ENCODE measurements at regions not wholly inside any gene's neighbourhood (a gene's known extent, or its start where the extent isn't known, plus 50 kb on each side); places are given as distances from the start of the nearest gene placed in this dataset.

DNA sequence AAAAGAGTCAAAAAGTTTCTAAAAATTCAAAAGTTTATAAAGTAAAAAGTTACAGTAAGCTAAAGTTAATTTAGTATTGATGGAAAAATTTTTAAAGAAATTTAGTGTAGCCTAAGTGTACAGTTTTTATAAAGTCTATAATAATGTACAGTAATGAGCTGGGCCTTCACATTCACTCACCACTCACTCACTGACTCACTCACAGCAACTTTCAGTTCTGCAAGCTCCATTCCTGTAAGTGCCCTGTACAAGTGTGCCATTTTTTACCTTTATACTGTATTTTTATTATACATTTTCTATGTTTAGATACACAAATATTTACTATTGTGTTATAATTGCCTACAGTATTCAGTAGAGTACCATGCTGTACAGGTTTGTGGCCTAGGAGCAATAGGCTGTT is 239.5 kb upstream of the MAP3K1 start:
- H3K4me3 ChIP-seq (ENCODE audit: low read length): no peak overlapping the region
- H3K27me3 ChIP-seq (ENCODE audit: control insufficient read depth, insufficient read depth, low read length): no peaks in the 10 kb centered on the region
- no peaks in the 10 kb centered on the region for H3K4me1 ChIP-seq (ENCODE audit: control insufficient read depth, insufficient read depth, low read length)
- H3K27ac ChIP-seq (ENCODE audit: low read length): no peak overlapping the region
- no peaks in the 10 kb centered on the region for H3K36me3 ChIP-seq (ENCODE audit: control insufficient read depth, insufficient read depth, low read length)
- H3K9me3 ChIP-seq (replicated peaks; ENCODE audit: control insufficient read depth, low read depth, low read length): no peaks in the 10 kb centered on the region
- no peak for DNase-seq

DNA sequence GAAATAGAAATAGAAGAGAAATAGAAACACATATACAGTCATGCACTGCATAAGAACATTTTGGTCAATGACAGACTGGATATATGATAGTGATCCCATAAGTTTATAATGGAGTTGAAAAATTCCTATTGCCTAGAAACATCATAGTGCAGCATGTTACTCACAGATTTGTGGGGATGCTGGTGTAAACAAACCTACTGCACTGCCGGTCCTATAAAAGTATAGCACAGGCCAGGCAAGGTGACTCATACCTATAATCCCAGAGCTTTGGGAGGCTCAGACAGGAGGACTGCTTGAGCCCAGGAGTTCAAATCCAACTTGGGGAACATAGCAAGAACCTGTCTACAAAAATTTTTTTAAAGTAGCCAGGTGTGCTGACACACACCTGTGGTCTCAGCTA is 240.6 kb upstream of the MAP3K1 start:
- no CpG with 5 or more reads among the region's 1 CpG for WGBS (ENCODE audit: insufficient coverage)
- no peak overlapping the region for H3K27ac ChIP-seq (ENCODE audit: low read length)
- H3K9me3 ChIP-seq (replicated peaks; ENCODE audit: control insufficient read depth, low read depth, low read length): no peaks in the 10 kb centered on the region

DNA sequence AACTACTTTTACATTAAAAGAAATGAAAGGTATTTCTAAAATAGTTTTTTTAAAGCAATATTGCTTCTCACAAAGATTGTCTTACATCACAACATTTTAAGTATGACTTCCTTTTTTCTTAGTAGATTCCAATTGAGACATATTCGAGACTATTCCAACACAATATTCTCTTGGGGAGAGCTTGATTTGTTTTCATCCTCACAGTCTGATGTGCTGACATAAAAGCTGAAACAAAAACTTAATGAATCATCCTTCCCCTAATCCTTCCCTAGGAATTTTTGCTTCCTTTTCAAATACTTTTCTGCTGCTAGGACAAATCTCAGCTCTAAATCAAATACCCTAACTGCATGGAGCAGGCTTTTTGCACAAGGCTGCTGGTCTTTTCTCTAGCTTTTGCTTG is 245.8 kb upstream of the MAP3K1 start:
- H3K4me1 ChIP-seq (ENCODE audit: control insufficient read depth, insufficient read depth, low read length): peaks cover 10% of the 10 kb centered on the region
- no CpG with 5 or more reads among the region's 1 CpG for WGBS (ENCODE audit: insufficient coverage)
- H3K27me3 ChIP-seq (ENCODE audit: control insufficient read depth, insufficient read depth, low read length): no peaks in the 10 kb centered on the region
- H3K4me3 ChIP-seq (ENCODE audit: low read length): no peak overlapping the region
- no peaks in the 10 kb centered on the region for H3K9me3 ChIP-seq (replicated peaks; ENCODE audit: control insufficient read depth, low read depth, low read length)
- H3K27ac ChIP-seq (ENCODE audit: low read length): no peak overlapping the region
- DNase-seq: peak; percentile 77
- no peaks in the 10 kb centered on the region for H3K36me3 ChIP-seq (ENCODE audit: control insufficient read depth, insufficient read depth, low read length)

More for the DNA sequence above, 240.6 kb upstream of the MAP3K1 start:
- no peak for DNase-seq
- Histone ChIP-seq H3K27me3 (ENCODE audit: control insufficient read depth, insufficient read depth, low read length) (no peaks in the 10 kb centered on the region), H3K4me3 (ENCODE audit: low read length) (no peak overlapping the region), H3K36me3 (ENCODE audit: control insufficient read depth, insufficient read depth, low read length) (no peaks in the 10 kb centered on the region), H3K4me1 (ENCODE audit: control insufficient read depth, insufficient read depth, low read length) (no peaks in the 10 kb centered on the region)

DNA sequence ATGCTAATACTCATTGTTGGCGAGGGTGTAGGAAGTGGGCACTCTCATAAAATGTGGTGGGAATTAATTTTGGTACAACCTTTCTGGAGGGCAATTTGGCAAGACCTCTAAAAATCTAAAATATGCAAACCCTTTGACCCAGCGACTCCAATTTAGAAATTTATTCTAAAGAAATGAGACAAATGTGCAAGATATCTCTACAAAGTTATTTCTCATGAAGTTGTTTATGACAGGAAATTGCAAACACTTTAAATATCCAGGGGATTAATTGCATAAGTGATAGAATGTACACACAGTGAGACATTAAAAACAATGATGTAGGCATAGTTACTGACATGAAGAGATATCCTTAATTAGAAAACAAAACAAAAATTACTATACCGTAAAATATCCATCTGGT is 246.3 kb upstream of the MAP3K1 start:
- WGBS (ENCODE audit: insufficient coverage): no CpG with 5 or more reads among the region's 3 CpGs
- Histone ChIP-seq H3K9me3 (replicated peaks; ENCODE audit: control insufficient read depth, low read depth, low read length) (no peaks in the 10 kb centered on the region), H3K4me1 (ENCODE audit: control insufficient read depth, insufficient read depth, low read length) (peaks cover 10% of the 10 kb centered on the region), H3K4me3 (ENCODE audit: low read length) (no peak overlapping the region), H3K36me3 (ENCODE audit: control insufficient read depth, insufficient read depth, low read length) (no peaks in the 10 kb centered on the region), H3K27me3 (ENCODE audit: control insufficient read depth, insufficient read depth, low read length) (no peaks in the 10 kb centered on the region), H3K27ac (ENCODE audit: low read length) (no peak overlapping the region)
- no peak for DNase-seq

DNA sequence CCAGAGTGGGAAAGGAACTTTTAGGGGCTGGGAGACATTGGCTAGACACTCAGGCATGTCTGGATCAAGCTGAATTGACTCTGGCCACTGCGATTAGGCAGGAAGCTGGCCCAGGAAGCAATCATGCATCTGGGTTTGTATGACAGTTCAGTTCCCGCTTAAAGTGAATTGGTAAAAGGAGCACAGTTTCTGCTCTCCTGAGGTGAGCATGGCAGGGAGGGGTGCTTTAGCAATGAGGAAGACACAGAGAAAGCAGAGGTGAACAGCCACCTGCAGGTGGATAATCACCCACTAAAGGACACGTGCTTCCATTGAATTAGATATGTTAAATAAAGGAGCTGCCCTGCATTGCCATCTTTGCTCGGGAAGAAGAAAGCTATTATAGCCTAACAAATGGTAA is 248.1 kb upstream of the MAP3K1 start:
- no peaks in the 10 kb centered on the region for H3K36me3 ChIP-seq (ENCODE audit: control insufficient read depth, insufficient read depth, low read length)
- no peak overlapping the region for H3K27ac ChIP-seq (ENCODE audit: low read length)
- H3K9me3 ChIP-seq (replicated peaks; ENCODE audit: control insufficient read depth, low read depth, low read length): no peaks in the 10 kb centered on the region
- H3K4me3 ChIP-seq (ENCODE audit: low read length): no peak overlapping the region
- peaks cover 10% of the 10 kb centered on the region for H3K4me1 ChIP-seq (ENCODE audit: control insufficient read depth, insufficient read depth, low read length)
- no peak for DNase-seq
- H3K27me3 ChIP-seq (ENCODE audit: control insufficient read depth, insufficient read depth, low read length): no peaks in the 10 kb centered on the region
- 80% methylated on average over 2 of the region's 4 CpGs for WGBS (ENCODE audit: insufficient coverage)

DNA sequence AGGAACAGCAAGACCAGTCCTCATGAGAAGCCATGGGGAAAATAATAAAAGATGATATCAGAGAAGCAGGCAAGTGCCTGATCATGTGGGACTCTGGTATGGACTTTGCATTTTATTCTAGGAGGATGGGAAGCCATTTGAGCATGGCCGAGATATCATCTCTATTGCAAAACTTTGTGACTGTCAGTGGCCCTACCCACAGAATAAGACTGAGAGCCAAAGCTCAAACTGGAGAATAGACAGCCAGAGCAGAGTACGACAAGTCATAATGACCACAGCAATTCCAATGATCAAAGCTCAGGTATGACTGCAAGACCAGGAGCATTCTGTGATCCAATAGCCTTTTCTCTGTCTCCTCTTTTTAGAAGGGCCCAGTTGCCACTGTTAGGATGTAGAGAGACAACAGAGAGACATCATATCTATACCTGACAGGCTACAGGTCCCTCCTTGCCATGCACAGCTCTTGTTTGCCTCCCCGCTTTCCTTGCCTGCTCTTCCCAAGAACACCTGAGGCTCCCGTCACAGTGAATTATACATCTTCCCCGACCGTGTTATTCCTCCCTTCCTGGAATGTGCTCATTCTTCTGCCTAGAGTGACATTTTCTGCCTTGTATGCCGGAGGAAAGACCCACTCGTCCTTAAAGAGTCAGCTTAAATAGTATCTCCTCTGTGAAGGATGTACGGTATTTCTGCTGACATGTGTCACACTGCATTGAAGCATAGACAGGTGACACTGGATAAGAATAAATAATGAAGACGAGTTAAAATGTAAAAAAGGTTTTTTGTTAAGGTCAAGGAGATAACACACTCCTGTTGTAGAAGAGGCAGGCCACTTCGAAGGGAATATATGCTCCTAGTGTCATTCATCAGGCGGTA is 248.7 kb upstream of the MAP3K1 start:
- Histone ChIP-seq H3K9me3 (replicated peaks; ENCODE audit: control insufficient read depth, low read depth, low read length) (no peaks in the 10 kb centered on the region), H3K36me3 (ENCODE audit: control insufficient read depth, insufficient read depth, low read length) (no peaks in the 10 kb centered on the region), H3K27ac (ENCODE audit: low read length) (no peak overlapping the region), H3K27me3 (ENCODE audit: control insufficient read depth, insufficient read depth, low read length) (no peaks in the 10 kb centered on the region), H3K4me1 (ENCODE audit: control insufficient read depth, insufficient read depth, low read length) (peaks cover 10% of the 10 kb centered on the region), H3K4me3 (ENCODE audit: low read length) (no peak overlapping the region)
- DNase-seq: no peak
- 82% methylated on average over 9 of the region's 12 CpGs for WGBS (ENCODE audit: insufficient coverage)

DNA sequence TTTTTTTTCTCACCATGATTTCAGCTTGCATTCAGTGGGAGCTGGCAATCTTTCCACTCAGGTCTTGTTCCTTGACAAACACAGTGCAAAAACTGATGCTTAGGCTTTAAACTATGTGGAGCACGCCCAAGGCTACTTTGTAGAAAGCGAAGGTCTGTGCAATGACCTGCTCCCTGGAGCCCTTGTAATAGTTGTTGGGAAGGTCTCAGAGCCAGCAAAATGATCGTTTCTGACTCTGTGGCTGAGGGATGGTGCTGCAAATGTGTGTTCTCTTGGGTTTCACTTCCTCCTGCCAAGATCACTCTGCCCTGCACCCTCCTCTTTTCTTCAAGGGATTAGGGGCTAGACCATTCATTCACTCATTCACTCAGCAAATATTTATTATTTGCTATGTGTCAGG is 249.7 kb upstream of the MAP3K1 start:
- DNase-seq: peak; percentile 58

DNA sequence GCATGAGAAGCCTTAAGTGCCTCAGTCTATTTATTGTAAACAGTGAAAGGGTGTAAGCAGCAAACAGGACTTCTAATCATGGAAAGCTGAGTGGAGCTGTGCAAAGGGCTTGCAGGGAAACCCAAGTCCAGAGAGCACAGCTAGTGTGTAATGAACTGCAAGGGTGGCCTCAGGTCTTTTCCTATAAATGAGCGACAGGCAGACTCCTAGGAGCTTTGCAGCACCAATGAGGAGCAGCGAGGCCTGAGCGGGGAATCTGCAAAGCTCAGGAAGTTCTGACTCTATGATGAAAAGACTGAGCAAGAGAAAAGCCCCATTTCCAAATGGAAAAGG is 250.1 kb upstream of the MAP3K1 start:
- H3K27ac ChIP-seq (ENCODE audit: low read length): peak overlapping the region; percentile 30
- no peak for DNase-seq
- 25% methylated on average over 3 of the region's 3 CpGs for whole genome bisulfite sequencing (ENCODE audit: insufficient coverage)

More for the DNA sequence above, 249.7 kb upstream of the MAP3K1 start:
- Histone ChIP-seq H3K9me3 (replicated peaks; ENCODE audit: control insufficient read depth, low read depth, low read length) (no peaks in the 10 kb centered on the region), H3K36me3 (ENCODE audit: control insufficient read depth, insufficient read depth, low read length) (no peaks in the 10 kb centered on the region), H3K4me3 (ENCODE audit: low read length) (no peak overlapping the region), H3K4me1 (ENCODE audit: control insufficient read depth, insufficient read depth, low read length) (peaks cover 10% of the 10 kb centered on the region), H3K27ac (ENCODE audit: low read length) (no peak overlapping the region), H3K27me3 (ENCODE audit: control insufficient read depth, insufficient read depth, low read length) (no peaks in the 10 kb centered on the region)
- WGBS (ENCODE audit: insufficient coverage): no CpG with 5 or more reads among the region's 3 CpGs

DNA sequence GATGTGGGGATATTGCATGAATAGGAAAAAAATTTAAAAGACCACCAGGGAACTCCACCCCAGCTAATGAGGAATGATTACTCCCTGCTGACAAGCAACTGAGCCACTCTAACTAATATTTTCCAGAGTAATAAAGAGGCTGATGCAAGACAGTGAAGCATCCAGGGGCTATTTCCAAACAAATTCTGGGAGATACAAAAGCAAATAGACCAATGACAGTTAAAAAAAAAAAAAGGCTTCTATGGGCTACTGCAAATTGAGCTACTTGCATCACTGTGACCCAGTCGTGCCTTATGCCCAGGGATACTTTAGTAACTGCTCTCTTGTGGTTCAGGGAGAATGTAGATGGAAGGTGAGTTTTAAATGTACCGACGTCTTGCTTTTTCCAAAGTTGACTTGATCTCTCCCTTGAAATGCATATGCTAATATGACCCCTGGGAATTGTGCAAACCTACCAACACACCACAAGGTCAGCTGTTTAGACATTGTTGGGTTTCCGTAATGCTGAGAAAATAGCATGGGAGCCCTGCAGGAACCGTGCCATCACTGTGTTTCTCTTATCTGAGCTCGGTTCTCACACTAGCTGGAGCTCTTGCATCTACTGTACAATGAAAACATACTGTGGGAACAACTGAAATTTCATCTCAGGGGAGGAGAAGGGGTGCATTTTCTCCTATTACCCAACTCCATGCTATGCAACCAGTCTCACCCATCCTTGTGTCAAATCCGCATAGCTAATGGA is 250.6 kb upstream of the MAP3K1 start:
- DNase-seq: peak; percentile 66
- no peaks in the 10 kb centered on the region for H3K36me3 ChIP-seq (ENCODE audit: control insufficient read depth, insufficient read depth, low read length)
- peaks cover 10% of the 10 kb centered on the region for H3K4me1 ChIP-seq (ENCODE audit: control insufficient read depth, insufficient read depth, low read length)
- no peak overlapping the region for H3K4me3 ChIP-seq (ENCODE audit: low read length)
- peak overlapping the region; percentile 30 for H3K27ac ChIP-seq (ENCODE audit: low read length)
- H3K9me3 ChIP-seq (replicated peaks; ENCODE audit: control insufficient read depth, low read depth, low read length): no peaks in the 10 kb centered on the region
- WGBS (ENCODE audit: insufficient coverage): no CpG with 5 or more reads among the region's 7 CpGs
- no peaks in the 10 kb centered on the region for H3K27me3 ChIP-seq (ENCODE audit: control insufficient read depth, insufficient read depth, low read length)

More for the DNA sequence above, 250.1 kb upstream of the MAP3K1 start:
- Histone ChIP-seq H3K4me3 (ENCODE audit: low read length) (no peak overlapping the region), H3K9me3 (replicated peaks; ENCODE audit: control insufficient read depth, low read depth, low read length) (no peaks in the 10 kb centered on the region), H3K4me1 (ENCODE audit: control insufficient read depth, insufficient read depth, low read length) (peaks cover 10% of the 10 kb centered on the region), H3K36me3 (ENCODE audit: control insufficient read depth, insufficient read depth, low read length) (no peaks in the 10 kb centered on the region), H3K27me3 (ENCODE audit: control insufficient read depth, insufficient read depth, low read length) (no peaks in the 10 kb centered on the region)

DNA sequence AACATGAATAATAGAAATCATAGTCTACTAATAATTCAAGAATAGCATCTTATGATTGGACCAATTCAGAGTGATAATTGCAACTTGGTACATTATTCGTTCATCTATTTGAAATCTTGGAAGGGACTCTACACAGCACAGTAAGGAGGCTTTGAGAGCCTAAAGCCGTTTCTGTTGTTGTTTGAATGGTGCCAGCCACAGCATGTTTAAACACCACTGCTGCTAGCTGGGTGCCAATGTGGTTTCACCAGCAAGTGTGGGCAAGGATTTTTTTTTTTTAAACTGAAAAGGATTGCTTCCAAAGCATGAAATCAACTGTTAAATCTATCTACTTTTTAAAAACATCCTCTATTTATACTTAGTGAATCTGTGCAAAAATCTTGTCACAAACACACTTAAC is 253.9 kb upstream of the MAP3K1 start:
- Histone ChIP-seq H3K27ac (ENCODE audit: low read length) (no peak overlapping the region), H3K36me3 (ENCODE audit: control insufficient read depth, insufficient read depth, low read length) (no peaks in the 10 kb centered on the region), H3K4me1 (ENCODE audit: control insufficient read depth, insufficient read depth, low read length) (peaks cover 10% of the 10 kb centered on the region), H3K9me3 (replicated peaks; ENCODE audit: control insufficient read depth, low read depth, low read length) (no peaks in the 10 kb centered on the region), H3K4me3 (ENCODE audit: low read length) (no peak overlapping the region), H3K27me3 (ENCODE audit: control insufficient read depth, insufficient read depth, low read length) (no peaks in the 10 kb centered on the region)
- WGBS (ENCODE audit: insufficient coverage): 86% methylated on average over 1 of the region's 2 CpGs
- no peak for DNase-seq

Data from muscle of leg (tissue), 3 donors.